MM.1S (cell line): ENCODE measurements at regions not wholly inside any gene's neighbourhood (a gene's known extent, or its start where the extent isn't known, plus 50 kb on each side); places are given as distances from the start of the nearest gene placed in this dataset.

Experiments
- CTCF ChIP-seq: fragments of 300-600 bp; sonication (generic); IDR thresholded peaks from 2 replicates; pipeline ENCODE4 v1.5.1; 2016; ENCODE audit warnings: antibody characterized with exemption, low read length, mixed read lengths
- EZH2phosphoT487 ChIP-seq: fragments of 300-600 bp; sonication (generic); IDR thresholded peaks from 2 replicates; pipeline ENCODE4 v1.6.1; 2018; ENCODE audit warnings: antibody characterized with exemption, low read length

DNA sequence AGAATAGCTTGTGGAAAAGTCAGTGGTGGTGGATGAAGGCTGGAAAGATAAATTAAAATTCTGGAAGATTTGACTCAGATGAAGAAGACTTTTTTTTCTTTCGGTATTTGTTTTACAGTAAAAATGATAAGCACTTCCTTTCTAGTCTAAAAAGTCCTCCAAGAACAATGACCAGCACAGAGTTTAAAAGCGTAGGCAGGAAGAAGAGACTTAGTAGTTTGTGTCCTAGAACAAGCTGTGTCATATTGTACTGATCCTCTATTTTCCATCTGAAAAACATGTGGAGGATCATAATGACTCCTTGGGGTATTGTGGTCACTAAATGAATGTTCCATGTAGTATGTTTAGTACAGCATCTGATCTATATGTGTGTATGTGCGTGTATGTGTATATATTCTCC lies 132.4 kb upstream of the FSHR start:
- TF ChIP-seq EZH2phosphoT487 = no peak
- no peak for TF ChIP-seq CTCF
